CD4-positive, CD25-positive, alpha-beta regulatory T cell (primary cell): ENCODE measurements at regions not wholly inside any gene's neighbourhood (a gene's known extent, or its start where the extent isn't known, plus 50 kb on each side); places are given as distances from the start of the nearest gene placed in this dataset.
A peak's percentile ranks its signal among the peaks of the same experiment; 100 is the strongest.

Source experiments
- ATAC-seq, 2 donors: fragments of 150-1000 bp; cut with Tn5 transposase; one replicate each; pipeline ENCODE4 v1.10.0; 2021; ENCODE audit warnings: low read depth in 2 of 2, moderate number of reproducible peaks in 2 of 2, moderate library complexity in 1 of 2
- DNase-seq, 3 donors: peaks; one replicate each; pipeline versions ENCODE4 v3.0.0 to v3.0.0-alpha.2; 2012 to 2022; ENCODE audit warnings: mixed read lengths in 1 of 3
- H3K27ac ChIP-seq: one replicate; pipeline ENCODE4 v1.7.0; 2013; ENCODE audit warnings: mild to moderate bottlenecking, low read length; ENCODE audit not compliant: insufficient read depth, poor library complexity, severe bottlenecking
- H3K27me3 ChIP-seq: one replicate; pipeline ENCODE4 v1.7.0; 2013; ENCODE audit warnings: low read length; ENCODE audit not compliant: control insufficient read depth, insufficient read depth
- H3K36me3 ChIP-seq: one replicate; pipeline ENCODE4 v1.7.0; 2013; ENCODE audit warnings: mild to moderate bottlenecking, low read length, moderate library complexity; ENCODE audit not compliant: control insufficient read depth, insufficient read depth
- H3K4me1 ChIP-seq: 2 replicates; pipeline ENCODE4 v1.7.0; 2013; ENCODE audit warnings: mild to moderate bottlenecking, low read length; ENCODE audit not compliant: insufficient read depth, control insufficient read depth, poor library complexity, severe bottlenecking
- H3K4me3 ChIP-seq: one replicate; pipeline ENCODE4 v1.7.0; 2013; ENCODE audit warnings: low read depth, mild to moderate bottlenecking, low read length, moderate library complexity
- H3K9me3 ChIP-seq, 2 experiments: 1 replicate in 1 of 2; 2 replicates in 1 of 2; pipeline ENCODE4 v1.7.0; 2013; ENCODE audit warnings: low read length in 2 of 2, mild to moderate bottlenecking in 1 of 2, moderate library complexity in 1 of 2; ENCODE audit not compliant: control insufficient read depth in 2 of 2
- H3K27ac Mint-ChIP-seq, 3 donors: one replicate each; pipeline ENCODE4 v1.8.0; 2020 to 2022; ENCODE audit warnings: mild to moderate bottlenecking in 3 of 3, mixed read lengths in 3 of 3, moderate library complexity in 2 of 3
- H3K27me3 Mint-ChIP-seq: one replicate; pipeline ENCODE4 v1.8.0; 2022; ENCODE audit warnings: mild to moderate bottlenecking, mixed read lengths
- H3K36me3 Mint-ChIP-seq: one replicate; pipeline ENCODE4 v1.8.0; 2020; ENCODE audit warnings: mixed read lengths
- H3K4me1 Mint-ChIP-seq, 4 donors: one replicate each; pipeline ENCODE4 v1.8.0; 2020 to 2022; ENCODE audit warnings: mixed read lengths in 4 of 4, mild to moderate bottlenecking in 1 of 4
- H3K4me3 Mint-ChIP-seq, 4 donors: one replicate each; pipeline ENCODE4 v1.8.0; 2020 to 2022; ENCODE audit warnings: mild to moderate bottlenecking in 4 of 4, mixed read lengths in 4 of 4, moderate library complexity in 3 of 4
- H3K9me3 Mint-ChIP-seq, 7 donors: one replicate each; pipeline ENCODE4 v1.8.0; 2020 to 2022; ENCODE audit warnings: mixed read lengths in 7 of 7, mild to moderate bottlenecking in 3 of 7, moderate library complexity in 2 of 7

DNA sequence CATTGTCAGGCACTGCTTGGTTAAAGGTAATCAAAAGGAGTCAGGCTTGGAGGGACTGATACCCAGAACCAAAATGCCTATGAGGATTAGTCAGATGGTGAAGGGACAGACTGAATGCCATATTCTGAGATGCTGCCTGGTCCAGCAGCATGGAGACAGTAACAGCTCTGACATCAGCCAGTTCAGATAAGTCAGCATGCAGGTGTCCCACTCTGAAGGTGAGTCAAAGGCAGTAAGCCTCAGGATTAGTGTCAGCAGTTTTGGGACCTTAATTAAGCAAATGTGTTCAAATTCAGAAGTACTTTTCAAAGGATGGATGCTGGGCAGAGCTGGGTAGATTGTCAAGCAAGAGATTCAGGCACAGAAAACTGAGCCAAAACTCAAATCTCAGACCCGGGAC lies 198.4 kb downstream of the RPS12 start:
- no peak overlapping the region for H3K27ac Mint-ChIP-seq

DNA sequence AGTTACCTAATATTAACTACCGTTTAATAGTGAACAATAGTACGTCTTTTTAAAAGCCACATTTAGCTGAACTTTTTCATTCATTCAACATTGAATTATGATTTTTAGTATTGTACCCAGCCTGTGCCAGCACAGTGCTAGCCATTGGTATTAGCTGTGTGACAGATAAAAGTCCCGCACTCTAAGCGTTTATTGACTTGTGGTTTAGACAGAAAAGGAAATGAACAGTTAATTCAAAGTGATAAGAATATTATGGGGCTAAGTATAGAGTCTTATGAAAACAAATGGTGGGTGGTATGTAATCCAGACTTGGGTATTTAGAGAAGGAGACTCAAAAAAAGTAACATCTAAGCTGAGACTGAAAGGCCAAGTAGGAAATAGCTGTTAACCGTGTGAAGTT lies 202.3 kb downstream of the RPS12 start:
- Histone ChIP-seq H3K4me3 (no peak overlapping the region), H3K27me3 (no peaks in the 10 kb centered on the region), H3K27ac (no peak overlapping the region), H3K9me3 (no peaks in the 10 kb centered on the region), H3K4me1 (no peaks in the 10 kb centered on the region), H3K36me3 (no peaks in the 10 kb centered on the region)
- no peaks in the 10 kb centered on the region for H3K4me1 Mint-ChIP-seq
- H3K36me3 Mint-ChIP-seq = no peaks in the 10 kb centered on the region
- peaks cover 0 to 4% (median 0%) of the 10 kb centered on the region in 7 donors for H3K9me3 Mint-ChIP-seq
- DNase-seq (no peak), ATAC-seq (no peak)
- H3K4me3 Mint-ChIP-seq = no peak overlapping the region
- H3K27me3 Mint-ChIP-seq = no peaks in the 10 kb centered on the region
- no peak overlapping the region for H3K27ac Mint-ChIP-seq

More for the DNA sequence above, 198.4 kb downstream of the RPS12 start:
- Histone ChIP-seq H3K4me1 (no peaks in the 10 kb centered on the region), H3K27me3 (no peaks in the 10 kb centered on the region), H3K27ac (no peak overlapping the region), H3K36me3 (no peaks in the 10 kb centered on the region), H3K4me3 (no peak overlapping the region), H3K9me3 (no peaks in the 10 kb centered on the region)
- peaks cover 0 to 3% (median 0%) of the 10 kb centered on the region in 7 donors for H3K9me3 Mint-ChIP-seq
- DNase-seq = no peak
- H3K27me3 Mint-ChIP-seq = no peaks in the 10 kb centered on the region
- no peak overlapping the region for H3K4me3 Mint-ChIP-seq
- H3K4me1 Mint-ChIP-seq = no peaks in the 10 kb centered on the region
- ATAC-seq = no peak
- H3K36me3 Mint-ChIP-seq = no peaks in the 10 kb centered on the region

DNA sequence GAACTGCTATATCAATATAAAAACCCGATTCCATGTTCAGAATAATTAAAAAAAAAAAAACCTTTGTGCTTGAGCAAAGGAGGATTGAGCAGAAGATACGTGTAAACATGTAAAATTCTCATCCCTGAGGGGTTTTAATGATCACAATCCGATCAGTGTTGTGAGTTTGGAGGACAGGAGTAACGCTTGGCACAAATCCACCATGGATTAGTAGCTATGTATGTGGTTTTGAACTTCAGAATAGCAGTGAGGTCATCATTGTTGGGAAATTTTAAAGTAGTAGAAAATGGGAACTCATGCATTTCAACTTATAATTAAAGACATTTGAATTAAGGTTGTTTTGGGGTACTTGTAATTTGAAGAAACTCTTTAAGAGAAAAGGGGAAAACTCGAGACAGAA lies 203.2 kb downstream of the RPS12 start:
- Histone ChIP-seq H3K4me1 (no peaks in the 10 kb centered on the region), H3K9me3 (no peaks in the 10 kb centered on the region), H3K36me3 (no peaks in the 10 kb centered on the region), H3K4me3 (no peak overlapping the region), H3K27me3 (no peaks in the 10 kb centered on the region), H3K27ac (no peak overlapping the region)
- Mint-ChIP-seq H3K27ac (no peak overlapping the region), H3K4me1 (no peaks in the 10 kb centered on the region), H3K27me3 (no peaks in the 10 kb centered on the region), H3K9me3 (peaks cover 0 to 4% (median 0%) of the 10 kb centered on the region in 7 donors), H3K4me3 (no peak overlapping the region), H3K36me3 (no peaks in the 10 kb centered on the region)
- DNase-seq = no peak
- ATAC-seq = no peak

DNA sequence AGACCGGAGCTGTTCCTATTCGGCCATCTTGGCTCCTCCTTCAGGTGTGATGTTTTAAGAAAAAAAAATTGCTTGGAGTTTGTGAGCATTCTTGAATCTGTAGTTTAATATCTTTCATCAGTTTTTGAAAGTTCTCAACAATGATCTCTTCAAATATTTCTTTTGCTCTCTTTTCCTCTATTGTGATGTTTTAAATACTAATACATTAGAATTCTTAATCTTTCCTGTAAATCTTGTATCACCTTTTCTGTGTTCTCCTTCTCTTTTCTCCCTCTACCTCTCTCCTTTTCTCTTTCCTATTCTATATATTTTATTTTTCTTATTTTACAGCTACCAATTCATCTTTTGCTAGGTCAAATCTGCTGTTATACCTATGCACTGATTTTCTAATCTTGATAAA lies 212.3 kb downstream of the RPS12 start:
- Mint-ChIP-seq H3K36me3 (no peaks in the 10 kb centered on the region), H3K9me3 (peaks cover 0 to 7% (median 0%) of the 10 kb centered on the region in 7 donors), H3K27ac (no peak overlapping the region), H3K4me1 (no peaks in the 10 kb centered on the region), H3K27me3 (no peaks in the 10 kb centered on the region), H3K4me3 (no peak overlapping the region)
- Histone ChIP-seq H3K27ac (no peak overlapping the region), H3K9me3 (no peaks in the 10 kb centered on the region), H3K36me3 (no peaks in the 10 kb centered on the region), H3K27me3 (no peaks in the 10 kb centered on the region), H3K4me3 (no peak overlapping the region), H3K4me1 (no peaks in the 10 kb centered on the region)
- ATAC-seq (no peak), DNase-seq (no peak)

DNA sequence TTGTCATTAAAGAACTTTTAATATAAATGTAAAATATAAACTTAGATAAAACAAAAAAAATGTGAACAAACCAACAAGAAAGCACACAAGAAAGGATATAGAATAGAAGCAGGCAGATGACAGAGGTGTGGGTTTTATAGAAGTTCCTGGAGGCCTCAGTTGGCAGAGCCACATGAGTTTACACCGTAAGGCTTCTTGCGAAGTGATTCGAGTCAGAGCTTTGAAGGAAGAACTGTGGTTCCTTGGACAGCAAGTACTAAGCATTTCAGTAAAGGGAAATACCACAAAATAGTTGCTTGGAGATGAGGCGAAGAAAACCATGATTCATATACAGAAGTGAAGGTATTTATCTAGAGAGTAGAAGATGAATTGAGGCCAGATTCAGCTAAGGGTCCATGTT lies 207.9 kb upstream of the EYA4 start:
- no peak overlapping the region for H3K4me3 ChIP-seq
- no peaks in the 10 kb centered on the region for H3K9me3 ChIP-seq
- H3K27me3 ChIP-seq = no peaks in the 10 kb centered on the region
- H3K27ac ChIP-seq = no peak overlapping the region
- no peaks in the 10 kb centered on the region for H3K4me1 ChIP-seq
- ATAC-seq = no peak
- Mint-ChIP-seq H3K4me3 (no peak overlapping the region), H3K4me1 (no peaks in the 10 kb centered on the region), H3K27me3 (peaks cover 7% of the 10 kb centered on the region), H3K36me3 (no peaks in the 10 kb centered on the region), H3K9me3 (no peaks in the 10 kb centered on the region), H3K27ac (no peak overlapping the region)
- DNase-seq = no peak
- H3K36me3 ChIP-seq = no peaks in the 10 kb centered on the region

DNA sequence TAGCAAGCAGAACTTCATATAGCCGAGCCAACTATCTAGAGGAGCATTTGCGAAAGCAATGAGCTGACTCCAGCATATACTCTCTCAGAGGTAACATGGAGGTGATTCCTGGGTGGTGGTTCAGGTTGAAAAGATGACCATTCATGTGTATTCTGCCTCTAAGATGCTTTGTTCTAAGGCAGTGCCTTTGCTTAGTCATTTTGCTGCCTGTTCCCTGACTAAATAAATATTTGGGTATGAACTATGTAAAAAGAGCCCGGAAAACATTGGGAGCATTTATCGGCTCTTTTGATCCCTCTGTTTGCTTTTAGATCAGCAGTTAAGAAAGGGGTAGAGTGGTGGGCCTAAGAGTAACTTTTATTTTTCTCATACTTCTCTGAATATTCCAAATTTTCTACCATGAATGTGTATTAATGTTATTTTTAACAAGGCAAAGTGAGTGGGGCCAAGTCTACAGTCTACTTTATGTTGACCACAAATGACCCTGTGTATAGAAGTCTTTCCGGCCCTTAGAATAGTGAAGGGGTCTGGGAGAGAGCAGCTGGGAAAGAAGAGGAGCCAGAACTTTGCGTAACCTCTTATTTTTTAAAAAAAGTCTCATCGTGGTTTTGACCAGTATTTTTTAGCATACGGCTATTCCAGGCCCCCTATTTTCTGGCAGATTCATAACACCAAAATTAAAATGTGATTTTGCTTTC lies 206.5 kb upstream of the EYA4 start:
- no peaks in the 10 kb centered on the region for H3K36me3 Mint-ChIP-seq
- peaks cover 7% of the 10 kb centered on the region for H3K27me3 Mint-ChIP-seq
- no peak overlapping the region for H3K27ac Mint-ChIP-seq
- Histone ChIP-seq H3K4me3 (no peak overlapping the region), H3K36me3 (no peaks in the 10 kb centered on the region), H3K4me1 (no peaks in the 10 kb centered on the region), H3K9me3 (no peaks in the 10 kb centered on the region), H3K27me3 (no peaks in the 10 kb centered on the region), H3K27ac (no peak overlapping the region)
- H3K4me1 Mint-ChIP-seq = no peaks in the 10 kb centered on the region
- no peak overlapping the region for H3K4me3 Mint-ChIP-seq
- no peak for DNase-seq
- H3K9me3 Mint-ChIP-seq = no peaks in the 10 kb centered on the region
- ATAC-seq = no peak

DNA sequence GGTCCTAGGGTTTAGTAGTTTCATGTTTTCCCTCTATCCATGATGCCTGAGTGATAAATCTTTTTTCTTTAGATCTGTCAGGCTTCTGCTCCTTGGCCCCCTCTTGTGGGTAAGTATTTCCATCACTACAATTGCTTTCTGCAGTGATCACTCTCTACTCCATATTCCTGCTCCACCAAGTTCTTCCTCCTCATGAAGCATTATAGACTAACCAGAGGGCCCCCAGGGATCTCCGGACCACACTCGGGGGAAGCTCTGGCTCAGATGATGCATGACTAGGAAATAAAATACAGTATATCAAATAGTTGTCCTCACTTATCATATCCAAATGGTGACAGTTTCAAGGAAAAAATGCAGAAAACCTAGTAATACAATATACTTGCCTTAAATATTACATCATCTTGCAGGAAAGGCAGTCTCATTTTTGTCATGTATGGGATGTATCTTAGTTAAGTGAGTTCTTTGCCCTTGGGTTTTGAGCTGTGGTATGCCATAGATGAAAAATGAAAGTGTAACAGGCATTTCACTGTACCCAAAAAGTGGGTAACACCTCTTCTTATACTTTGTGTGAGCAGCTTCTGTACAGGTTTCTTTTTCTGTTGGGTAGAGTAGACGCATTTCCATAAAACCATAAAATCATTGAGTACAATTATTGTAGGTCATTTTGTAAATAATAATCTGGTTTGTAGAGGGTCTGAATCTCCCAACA lies 200.9 kb upstream of the EYA4 start:
- Mint-ChIP-seq H3K4me1 (no peaks in the 10 kb centered on the region), H3K27ac (no peak overlapping the region), H3K27me3 (peaks cover 2% of the 10 kb centered on the region), H3K36me3 (no peaks in the 10 kb centered on the region), H3K4me3 (no peak overlapping the region), H3K9me3 (no peaks in the 10 kb centered on the region)
- H3K27ac ChIP-seq = no peak overlapping the region
- DNase-seq (peak in 1 of 3 donors; percentile 2), ATAC-seq (no peak)
- H3K9me3 ChIP-seq = no peaks in the 10 kb centered on the region
- no peak overlapping the region for H3K4me3 ChIP-seq
- H3K4me1 ChIP-seq = no peaks in the 10 kb centered on the region
- no peaks in the 10 kb centered on the region for H3K36me3 ChIP-seq
- H3K27me3 ChIP-seq = no peaks in the 10 kb centered on the region
